ENCODE measurements at regions not wholly inside any gene's neighbourhood (a gene's known extent, or its start where the extent isn't known, plus 50 kb on each side); places are given as distances from the start of the nearest gene placed in this dataset.

DNA sequence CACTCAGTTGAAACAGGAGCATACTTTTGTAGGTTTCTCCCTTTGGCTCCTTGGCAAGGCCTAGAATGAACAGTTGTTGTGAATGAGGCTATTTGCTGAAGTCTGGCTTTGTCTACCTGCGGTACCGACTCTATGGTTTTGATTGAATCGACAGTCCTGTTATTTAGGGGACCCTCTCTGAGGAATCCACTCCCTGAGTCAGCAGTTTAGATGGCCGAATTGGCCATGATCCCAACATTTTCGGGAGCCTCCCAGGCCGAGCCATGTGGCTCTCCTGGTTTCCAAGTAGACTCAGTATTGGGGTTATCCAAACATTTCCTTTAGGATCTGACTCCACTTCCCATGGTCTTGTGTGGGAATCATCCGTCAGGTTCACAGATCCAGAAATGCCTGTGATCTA lies 394.8 kb upstream of the MAF start:
- Histone ChIP-seq H3K27me3 (ENCODE audit: low read length) (no peaks in the 10 kb centered on the region), H3K9me2 (replicated peaks; ENCODE audit: low read length) (no peaks in the 10 kb centered on the region), H2AFZ (ENCODE audit: low read length) (no peak overlapping the region), H4K20me1 (ENCODE audit: low read length) (no peaks in the 10 kb centered on the region), H3K4me3 (ENCODE audit: low read length) (no peak overlapping the region), H3F3A (ENCODE audit: low read length, unreplicated experiment) (no peaks in the 10 kb centered on the region), H3K9me3 (ENCODE audit: low read length) (no peaks in the 10 kb centered on the region), H3K9ac (ENCODE audit: low read length) (no peak overlapping the region), H3K27ac (ENCODE audit: low read length) (no peak overlapping the region), H3K36me3 (ENCODE audit: low read depth, low read length) (no peaks in the 10 kb centered on the region), H3K4me1 (ENCODE audit: insufficient read depth, low read length) (no peaks in the 10 kb centered on the region), H3K4me2 (ENCODE audit: low read length) (no peak overlapping the region), H3K79me2 (ENCODE audit: low read length) (no peaks in the 10 kb centered on the region)
- TF ChIP-seq EZH2phosphoT487 (IDR thresholded peaks at IDR 0.05; ENCODE audit: borderline replicate concordance, low read length) (no peak), EZH2 (IDR thresholded peaks at IDR 0.05; ENCODE audit: low read length, unreplicated experiment) (no peak)
- intact Hi-C loops (cut with micrococcal nuclease), result no loop called here
- ATAC-seq (no peak), DNase-seq (no peak)
- ChIA-PET POLR2A (ENCODE audit: unreplicated experiment) (no interaction called here), CTCF (no interaction called here)
- BruUV-seq (replicated peaks), result no TSS peak

DNA sequence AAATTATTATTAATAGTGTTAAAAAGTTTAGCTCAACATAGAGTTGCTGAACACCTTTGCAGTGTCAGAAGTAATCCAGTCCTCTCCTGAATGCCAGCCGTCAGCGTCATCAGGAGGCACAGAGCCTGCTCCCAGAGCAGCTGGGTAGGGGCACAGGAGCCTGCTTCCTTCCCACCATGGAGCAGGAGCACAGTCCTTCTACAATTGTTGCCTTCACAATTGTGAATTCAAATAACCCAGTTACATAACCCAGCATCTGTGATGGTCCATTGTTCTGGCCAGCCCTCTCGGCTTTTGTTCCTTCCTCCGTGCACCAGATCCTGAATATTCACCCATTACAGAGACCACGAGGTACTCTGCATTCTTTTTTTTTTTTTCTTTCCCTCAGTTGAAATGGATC lies 393.9 kb upstream of the MAF start:
- no TSS peak for BruUV-seq (replicated peaks)
- Histone ChIP-seq H3K79me2 (ENCODE audit: low read length) (no peaks in the 10 kb centered on the region), H3K4me2 (ENCODE audit: low read length) (no peak overlapping the region), H2AFZ (ENCODE audit: low read length) (no peak overlapping the region), H3K4me1 (ENCODE audit: insufficient read depth, low read length) (no peaks in the 10 kb centered on the region), H3F3A (ENCODE audit: low read length, unreplicated experiment) (no peaks in the 10 kb centered on the region), H3K27ac (ENCODE audit: low read length) (no peak overlapping the region), H3K9me3 (ENCODE audit: low read length) (no peaks in the 10 kb centered on the region), H3K27me3 (ENCODE audit: low read length) (no peaks in the 10 kb centered on the region), H3K36me3 (ENCODE audit: low read depth, low read length) (no peaks in the 10 kb centered on the region), H4K20me1 (ENCODE audit: low read length) (no peaks in the 10 kb centered on the region), H3K9me2 (replicated peaks; ENCODE audit: low read length) (no peaks in the 10 kb centered on the region), H3K9ac (ENCODE audit: low read length) (no peak overlapping the region), H3K4me3 (ENCODE audit: low read length) (no peak overlapping the region)
- no peak for TF ChIP-seq EZH2phosphoT487 (IDR thresholded peaks at IDR 0.05; ENCODE audit: borderline replicate concordance, low read length)
- TF ChIP-seq, protein P1, sequence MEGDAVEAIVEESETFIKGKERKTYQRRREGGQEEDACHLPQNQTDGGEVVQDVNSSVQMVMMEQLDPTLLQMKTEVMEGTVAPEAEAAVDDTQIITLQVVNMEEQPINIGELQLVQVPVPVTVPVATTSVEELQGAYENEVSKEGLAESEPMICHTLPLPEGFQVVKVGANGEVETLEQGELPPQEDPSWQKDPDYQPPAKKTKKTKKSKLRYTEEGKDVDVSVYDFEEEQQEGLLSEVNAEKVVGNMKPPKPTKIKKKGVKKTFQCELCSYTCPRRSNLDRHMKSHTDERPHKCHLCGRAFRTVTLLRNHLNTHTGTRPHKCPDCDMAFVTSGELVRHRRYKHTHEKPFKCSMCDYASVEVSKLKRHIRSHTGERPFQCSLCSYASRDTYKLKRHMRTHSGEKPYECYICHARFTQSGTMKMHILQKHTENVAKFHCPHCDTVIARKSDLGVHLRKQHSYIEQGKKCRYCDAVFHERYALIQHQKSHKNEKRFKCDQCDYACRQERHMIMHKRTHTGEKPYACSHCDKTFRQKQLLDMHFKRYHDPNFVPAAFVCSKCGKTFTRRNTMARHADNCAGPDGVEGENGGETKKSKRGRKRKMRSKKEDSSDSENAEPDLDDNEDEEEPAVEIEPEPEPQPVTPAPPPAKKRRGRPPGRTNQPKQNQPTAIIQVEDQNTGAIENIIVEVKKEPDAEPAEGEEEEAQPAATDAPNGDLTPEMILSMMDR (conservative IDR thresholded peaks at IDR 0.05; ENCODE audit: low read depth, low read length), result no peak
- no peak for TF ChIP-seq EZH2 (IDR thresholded peaks at IDR 0.05; ENCODE audit: low read length, unreplicated experiment)
- intact Hi-C loops (cut with micrococcal nuclease), result no loop called here
- CTCF ChIA-PET, result no interaction called here
- POLR2A ChIA-PET (ENCODE audit: unreplicated experiment), result no interaction called here
- no peak for DNase-seq
- ATAC-seq, result no peak

GRCh38 chr16:79993629-79994209 lies 393.2 kb upstream of the MAF start:
- ChIA-PET POLR2A (ENCODE audit: unreplicated experiment) (no interaction called here), CTCF (no interaction called here)
- TF ChIP-seq EZH2phosphoT487 (IDR thresholded peaks at IDR 0.05; ENCODE audit: borderline replicate concordance, low read length), result no peak
- H3K27ac ChIP-seq (ENCODE audit: low read length), result no peak overlapping the region
- no peak overlapping the region for H3K9ac ChIP-seq (ENCODE audit: low read length)
- no peaks in the 10 kb centered on the region for H3F3A ChIP-seq (ENCODE audit: low read length, unreplicated experiment)
- H2AFZ ChIP-seq (ENCODE audit: low read length), result no peak overlapping the region
- intact Hi-C loops (cut with micrococcal nuclease), result no loop called here
- H3K9me3 ChIP-seq (ENCODE audit: low read length), result no peaks in the 10 kb centered on the region
- no peak overlapping the region for H3K4me3 ChIP-seq (ENCODE audit: low read length)
- H3K4me2 ChIP-seq (ENCODE audit: low read length), result no peak overlapping the region
- H4K20me1 ChIP-seq (ENCODE audit: low read length), result no peaks in the 10 kb centered on the region
- H3K27me3 ChIP-seq (ENCODE audit: low read length), result no peaks in the 10 kb centered on the region
- no peaks in the 10 kb centered on the region for H3K9me2 ChIP-seq (replicated peaks; ENCODE audit: low read length)
- ATAC-seq, result no peak
- no TSS peak for BruUV-seq (replicated peaks)
- H3K4me1 ChIP-seq (ENCODE audit: insufficient read depth, low read length), result no peaks in the 10 kb centered on the region
- no peaks in the 10 kb centered on the region for H3K36me3 ChIP-seq (ENCODE audit: low read depth, low read length)
- no peaks in the 10 kb centered on the region for H3K79me2 ChIP-seq (ENCODE audit: low read length)
- DNase-seq, result no peak

DNA sequence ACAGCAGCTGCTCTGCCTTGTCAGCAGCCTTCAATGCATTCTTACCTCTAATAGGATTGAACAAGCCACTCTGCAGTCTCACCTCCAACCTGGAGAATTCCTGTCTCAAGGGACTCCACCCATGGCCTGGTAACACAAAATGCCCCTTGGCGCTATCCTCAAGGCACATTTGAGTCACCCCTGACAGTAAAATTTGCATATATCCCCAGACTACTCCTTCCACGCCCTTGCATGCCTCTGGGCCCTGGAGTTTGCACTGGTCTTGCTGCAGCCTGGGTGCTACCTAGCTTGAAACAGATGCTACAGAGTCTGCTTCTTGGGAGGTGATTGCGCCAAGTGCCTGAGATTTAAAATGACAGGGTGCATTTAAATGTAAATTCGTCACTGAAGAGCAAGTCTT lies 391.4 kb upstream of the MAF start:
- H2AFZ ChIP-seq (ENCODE audit: low read length), result no peak overlapping the region
- H3K9ac ChIP-seq (ENCODE audit: low read length), result no peak overlapping the region
- TF ChIP-seq EZH2 (IDR thresholded peaks at IDR 0.05; ENCODE audit: low read length, unreplicated experiment), result no peak
- TF ChIP-seq EZH2phosphoT487 (IDR thresholded peaks at IDR 0.05; ENCODE audit: borderline replicate concordance, low read length), result no peak
- TF ChIP-seq, protein P1 (conservative IDR thresholded peaks at IDR 0.05; ENCODE audit: low read depth, low read length), result no peak
- no TSS peak for BruUV-seq (replicated peaks)
- H3K4me1 ChIP-seq (ENCODE audit: insufficient read depth, low read length), result no peaks in the 10 kb centered on the region
- no peaks in the 10 kb centered on the region for H3K79me2 ChIP-seq (ENCODE audit: low read length)
- H3K36me3 ChIP-seq (ENCODE audit: low read depth, low read length), result no peaks in the 10 kb centered on the region
- no peaks in the 10 kb centered on the region; the same call in 1 of the 2 replicates for H3K27me3 ChIP-seq (ENCODE audit: low read length)
- no peak for DNase-seq
- H3K9me2 ChIP-seq (replicated peaks; ENCODE audit: low read length), result no peaks in the 10 kb centered on the region
- no peak overlapping the region for H3K27ac ChIP-seq (ENCODE audit: low read length)
- CTCF ChIA-PET, result no interaction called here
- intact Hi-C loops (cut with micrococcal nuclease), result no loop called here
- no peak for ATAC-seq
- no peaks in the 10 kb centered on the region for H3K9me3 ChIP-seq (ENCODE audit: low read length)
- POLR2A ChIA-PET (ENCODE audit: unreplicated experiment), result no interaction called here
- H3K4me3 ChIP-seq (ENCODE audit: low read length), result no peak overlapping the region
- H3K4me2 ChIP-seq (ENCODE audit: low read length), result no peak overlapping the region
- no peaks in the 10 kb centered on the region for H3F3A ChIP-seq (ENCODE audit: low read length, unreplicated experiment)
- no peaks in the 10 kb centered on the region for H4K20me1 ChIP-seq (ENCODE audit: low read length)

All from PC-3 (cell line).